KOPT-K1 (cell line): ENCODE measurements at regions not wholly inside any gene's neighbourhood (a gene's known extent, or its start where the extent isn't known, plus 50 kb on each side); places are given as distances from the start of the nearest gene placed in this dataset.
"Not testable (repeated sequence)": the region's sequence is repeated elsewhere in the genome, so short reads cannot be mapped to it uniquely, and the experiment has no call there.

ENCODE experiments used
- H3K27ac ChIP-seq: fragments of 200-600 bp; sonication (generic); 2 replicates; pipeline ENCODE4 v1.5.1; 2016; ENCODE audit warnings: antibody characterized with exemption, mild to moderate bottlenecking, low read depth, low read length; ENCODE audit not compliant: poor library complexity, severe bottlenecking
- H3K36me3 ChIP-seq: fragments of 200-600 bp; sonication (generic); 2 replicates; pipeline ENCODE4 v1.5.1; 2017; ENCODE audit warnings: antibody characterized with exemption, mild to moderate bottlenecking, low read length, moderate library complexity; ENCODE audit not compliant: insufficient read depth
- H3K9me3 ChIP-seq: fragments of 200-600 bp; sonication (generic); 2 replicates; pipeline ENCODE4 v1.5.1; 2017; ENCODE audit warnings: antibody characterized with exemption, low read length, mild to moderate bottlenecking; ENCODE audit not compliant: insufficient read depth, poor library complexity, severe bottlenecking

DNA sequence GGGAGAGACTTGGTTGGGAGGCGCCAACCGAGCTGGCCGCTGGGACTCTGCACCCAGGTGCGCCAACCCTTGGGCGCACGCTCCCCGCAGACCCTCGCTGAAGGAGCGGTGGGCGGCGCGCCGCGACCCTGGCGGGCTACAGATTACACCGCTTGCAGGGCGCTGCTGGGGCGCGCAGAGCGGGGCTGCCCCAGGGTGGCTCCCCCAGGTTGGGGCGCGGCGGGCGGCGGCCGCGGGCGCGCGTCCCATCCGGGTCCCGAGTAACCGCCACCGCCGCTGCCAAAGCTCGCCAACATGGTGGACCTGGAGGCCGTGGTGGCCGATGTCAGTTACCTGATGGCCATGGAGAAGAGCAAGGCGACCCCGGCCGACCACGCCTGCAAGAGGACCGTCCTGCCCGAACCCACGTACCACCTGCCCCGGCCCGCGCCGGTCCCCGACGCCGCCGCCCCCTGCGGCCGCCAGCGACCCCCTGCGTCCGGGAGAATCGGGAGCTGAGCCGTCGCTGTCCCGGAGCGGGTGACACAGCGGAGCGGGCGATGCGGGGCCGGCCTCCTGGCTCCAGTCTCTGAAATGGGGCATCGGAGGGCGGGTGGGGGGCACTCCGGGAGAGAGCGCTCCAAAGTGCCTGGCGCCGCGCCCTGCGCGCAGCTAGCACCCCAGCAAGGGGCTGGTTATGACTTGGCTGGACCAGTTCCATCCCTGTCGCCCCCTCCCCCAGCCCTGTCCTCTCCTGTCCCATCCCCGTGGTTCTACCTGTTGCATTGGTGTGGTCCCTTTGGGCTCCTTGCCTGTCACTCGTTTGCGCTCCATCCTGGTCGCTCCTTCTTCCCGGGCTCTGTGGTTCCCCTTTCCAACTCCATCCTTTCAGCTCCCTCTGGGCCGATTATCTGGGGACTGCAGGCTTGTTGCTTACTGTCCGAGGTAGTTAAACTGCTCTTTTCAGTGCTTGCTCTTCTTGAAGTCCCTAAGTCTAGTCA, 143.3 kb upstream of the GRK3 start:
- Histone ChIP-seq H3K27ac (no peak overlapping the region), H3K36me3 (no peaks in the 10 kb centered on the region)

DNA sequence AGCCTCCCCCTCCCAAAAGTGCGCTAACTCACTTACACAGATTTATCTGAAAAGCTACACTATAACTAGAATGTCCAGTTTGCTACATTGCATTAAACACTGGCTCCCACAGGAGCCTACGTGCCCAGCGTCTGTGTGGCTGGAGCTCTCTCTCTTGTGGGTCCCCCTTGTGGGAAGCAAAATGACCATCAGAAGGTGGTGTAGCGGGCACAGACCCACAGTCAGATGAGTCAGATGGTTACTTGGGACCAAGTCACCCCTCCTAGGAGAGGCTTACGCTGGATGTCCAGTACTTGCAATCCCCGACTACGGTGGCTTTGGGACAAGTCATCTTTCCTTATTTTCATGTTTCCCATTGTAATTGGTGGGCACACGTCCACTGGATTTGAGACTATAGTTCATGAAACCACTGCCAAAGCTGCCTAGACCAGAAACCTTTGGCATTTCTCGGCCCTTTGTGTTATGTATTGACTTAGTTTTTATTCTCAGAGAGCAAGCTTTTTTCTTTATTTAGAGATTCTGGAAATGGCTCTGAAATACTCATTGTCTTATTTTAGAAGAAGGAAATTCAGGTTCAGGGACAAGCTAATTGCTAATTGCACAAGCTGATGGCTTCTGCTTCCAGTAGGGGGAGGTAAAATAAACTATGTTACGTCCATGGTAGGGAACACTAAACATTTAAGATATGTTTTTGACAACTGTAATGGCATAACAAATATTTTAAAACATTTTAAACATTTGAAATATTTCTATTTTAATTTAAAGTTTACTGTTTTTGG, 137.8 kb upstream of the GRK3 start:
- not testable (repeated sequence) for H3K36me3 ChIP-seq, H3K27ac ChIP-seq, H3K9me3 ChIP-seq

More for the DNA sequence above, 143.3 kb upstream of the GRK3 start:
- H3K9me3 ChIP-seq: no peaks in the 10 kb centered on the region

DNA sequence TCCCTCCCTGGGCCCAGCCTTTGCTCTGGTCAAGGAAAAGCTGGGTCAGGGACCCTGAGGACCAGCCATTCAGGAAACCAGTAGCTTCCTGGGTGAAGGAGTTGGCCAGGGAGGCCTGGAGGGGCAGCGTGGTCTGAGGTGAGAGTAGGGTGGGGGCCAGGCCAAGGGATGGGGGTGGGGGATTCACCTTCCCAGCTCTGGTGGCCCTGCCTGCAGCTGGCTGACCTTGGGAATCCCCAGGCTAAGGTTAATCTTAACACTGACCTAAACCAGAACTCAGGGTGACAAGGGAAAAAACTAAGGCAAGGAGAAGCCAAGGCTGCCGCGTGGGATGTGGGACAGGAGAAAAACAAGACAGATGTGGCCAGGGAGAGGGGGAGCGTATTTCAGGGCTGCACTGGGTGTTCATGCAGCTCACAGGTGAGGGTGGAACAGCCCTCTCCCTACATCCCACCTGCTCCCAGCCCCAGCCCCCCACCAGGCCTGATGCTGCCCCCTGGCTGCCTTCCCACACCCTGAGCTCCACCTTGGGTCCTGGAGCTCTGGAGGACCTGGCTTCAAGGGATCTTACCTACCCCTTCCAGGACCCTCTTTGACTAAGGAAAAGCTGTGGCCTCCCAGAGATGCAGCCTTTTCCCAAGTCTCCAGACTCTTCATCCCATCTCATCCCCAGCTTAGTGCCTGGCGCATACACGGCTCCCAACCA, 132.7 kb upstream of the GRK3 start:
- not testable (repeated sequence) for H3K9me3 ChIP-seq, H3K36me3 ChIP-seq, H3K27ac ChIP-seq

DNA sequence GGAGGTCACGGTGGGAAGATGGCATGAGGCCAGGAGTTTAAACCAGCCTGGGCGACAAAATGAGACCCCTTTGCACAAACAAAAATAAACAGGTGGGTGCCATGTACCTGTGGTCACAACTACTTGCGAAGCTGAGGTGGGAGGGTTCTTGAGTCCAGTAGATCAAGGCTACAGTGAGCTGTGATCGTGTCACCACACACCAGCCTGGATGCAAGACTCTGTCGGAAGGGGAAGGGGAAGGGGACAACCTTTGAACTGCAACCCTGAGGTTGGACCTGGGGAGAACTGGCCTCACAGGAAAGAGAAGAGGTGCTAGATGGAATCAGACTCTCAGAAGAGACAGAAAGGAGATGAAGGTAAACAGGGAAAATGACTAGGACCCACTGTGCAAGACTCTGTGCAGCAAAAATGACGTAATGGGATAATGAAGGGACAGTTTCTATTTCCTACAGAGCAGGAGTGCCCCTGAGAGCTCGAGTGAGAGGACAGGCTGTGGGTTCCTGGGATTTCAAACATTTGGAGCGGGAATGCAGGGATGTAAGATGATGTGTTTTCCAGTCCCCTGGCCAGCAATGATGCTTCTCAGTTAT, 131.0 kb upstream of the GRK3 start:
- H3K27ac ChIP-seq, H3K36me3 ChIP-seq, H3K9me3 ChIP-seq: not testable (repeated sequence)

DNA sequence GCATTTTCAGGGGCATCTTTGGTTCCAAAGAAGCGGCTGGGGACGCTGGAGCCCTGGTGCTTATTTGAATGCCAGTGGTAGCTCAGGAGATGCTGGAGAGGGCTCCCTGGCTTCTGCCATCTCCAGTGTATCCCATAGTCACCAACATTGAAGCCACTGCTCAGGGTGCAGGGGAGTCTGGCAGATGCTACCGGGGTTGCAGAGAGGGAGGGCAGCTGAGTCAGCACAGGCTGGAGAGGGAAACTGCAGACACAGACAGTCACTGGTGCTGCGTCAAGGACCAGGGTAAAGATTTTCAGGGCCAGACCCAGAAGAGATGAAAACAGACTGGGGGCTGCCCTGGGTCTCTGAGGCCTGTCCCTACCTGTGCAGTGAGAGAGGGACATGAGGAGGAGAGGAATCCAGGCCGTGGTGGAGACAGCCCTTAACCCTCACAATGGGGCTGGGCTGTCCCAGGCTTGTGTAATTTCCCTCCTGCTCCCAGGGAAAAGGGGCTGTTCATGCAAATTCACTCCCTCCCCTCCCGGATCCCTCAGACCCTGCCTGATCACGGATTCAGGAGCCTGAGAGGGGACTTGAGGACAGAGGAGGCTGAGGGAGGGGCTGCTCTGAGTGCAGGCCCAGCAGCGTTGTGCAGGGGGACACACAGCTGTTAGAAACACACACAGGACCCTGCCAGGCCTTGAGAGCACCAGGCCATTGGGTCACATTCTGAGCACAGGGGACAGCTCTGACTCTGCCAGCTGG, 126.9 kb upstream of the GRK3 start:
- H3K27ac ChIP-seq: no peak overlapping the region
- no peaks in the 10 kb centered on the region for H3K36me3 ChIP-seq
- no peaks in the 10 kb centered on the region for H3K9me3 ChIP-seq

DNA sequence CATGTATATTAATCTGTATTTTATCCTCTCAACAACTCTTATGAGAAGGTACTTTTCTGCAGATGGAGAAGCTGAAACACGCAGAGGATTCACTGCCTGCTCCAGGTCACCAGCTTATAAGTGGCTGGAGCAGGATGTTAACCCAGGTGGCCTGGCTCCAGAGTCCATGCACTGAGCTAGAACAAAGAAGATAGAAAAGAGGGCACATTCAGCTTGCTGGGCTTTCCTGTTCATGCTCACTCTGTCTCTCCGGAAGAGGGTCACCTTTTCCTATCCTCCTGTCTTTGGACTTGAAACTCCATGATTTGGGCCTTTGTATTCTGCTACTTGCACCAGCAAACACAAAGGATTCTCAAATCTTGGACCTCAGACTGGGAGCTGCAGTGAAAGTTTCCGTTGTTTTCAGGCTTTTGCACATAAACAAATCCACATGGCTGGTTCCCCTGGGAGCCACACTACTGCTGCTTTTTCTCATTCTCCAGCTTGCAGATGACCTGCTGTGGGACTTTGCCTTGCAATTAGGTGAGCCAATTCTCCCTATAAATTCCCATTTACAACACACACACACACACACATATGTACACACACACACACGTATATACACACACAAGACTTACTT, 117.3 kb upstream of the GRK3 start:
- Histone ChIP-seq H3K27ac (peak overlapping the region; percentile 65), H3K9me3 (no peaks in the 10 kb centered on the region), H3K36me3 (peaks cover 26% of the 10 kb centered on the region)

DNA sequence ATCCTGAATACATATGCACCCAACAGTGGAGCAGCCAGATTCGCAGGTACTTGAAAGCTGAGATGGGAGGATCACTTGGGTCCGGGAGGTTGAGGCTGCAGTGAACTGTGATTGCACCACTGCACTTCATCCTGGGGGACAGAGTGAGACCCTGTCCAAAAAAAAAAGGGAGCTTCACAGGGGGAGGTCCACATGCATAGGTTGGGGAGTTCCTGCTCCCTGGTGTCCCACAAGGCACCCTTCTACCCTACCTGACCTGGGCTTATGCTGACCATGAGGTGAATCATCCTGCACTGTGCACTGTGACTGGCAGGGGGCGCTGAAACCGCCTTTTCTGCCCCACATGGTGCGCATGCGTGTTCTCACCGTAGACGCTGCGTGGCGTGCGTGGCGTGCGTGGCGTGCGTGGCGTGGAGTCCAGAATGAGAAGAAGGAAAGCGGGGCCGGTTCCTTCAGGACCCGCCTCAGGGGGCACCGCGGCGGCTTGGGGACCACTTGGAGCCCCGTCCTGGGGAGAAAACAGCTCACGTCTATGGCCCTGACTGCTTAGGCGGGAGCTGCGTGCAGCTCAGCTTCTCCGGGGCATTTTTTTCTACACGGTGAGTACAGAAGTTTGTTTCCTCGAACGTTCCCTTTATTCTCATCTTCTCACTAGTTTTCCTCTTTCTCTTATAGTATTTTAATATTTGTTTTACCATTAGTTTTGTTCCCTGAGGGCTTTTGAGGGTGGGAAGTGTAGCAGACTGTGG, 116.6 kb upstream of the GRK3 start:
- Histone ChIP-seq H3K9me3 (no peaks in the 10 kb centered on the region), H3K27ac (peak overlapping the region; percentile 65), H3K36me3 (peaks cover 31% of the 10 kb centered on the region)

DNA sequence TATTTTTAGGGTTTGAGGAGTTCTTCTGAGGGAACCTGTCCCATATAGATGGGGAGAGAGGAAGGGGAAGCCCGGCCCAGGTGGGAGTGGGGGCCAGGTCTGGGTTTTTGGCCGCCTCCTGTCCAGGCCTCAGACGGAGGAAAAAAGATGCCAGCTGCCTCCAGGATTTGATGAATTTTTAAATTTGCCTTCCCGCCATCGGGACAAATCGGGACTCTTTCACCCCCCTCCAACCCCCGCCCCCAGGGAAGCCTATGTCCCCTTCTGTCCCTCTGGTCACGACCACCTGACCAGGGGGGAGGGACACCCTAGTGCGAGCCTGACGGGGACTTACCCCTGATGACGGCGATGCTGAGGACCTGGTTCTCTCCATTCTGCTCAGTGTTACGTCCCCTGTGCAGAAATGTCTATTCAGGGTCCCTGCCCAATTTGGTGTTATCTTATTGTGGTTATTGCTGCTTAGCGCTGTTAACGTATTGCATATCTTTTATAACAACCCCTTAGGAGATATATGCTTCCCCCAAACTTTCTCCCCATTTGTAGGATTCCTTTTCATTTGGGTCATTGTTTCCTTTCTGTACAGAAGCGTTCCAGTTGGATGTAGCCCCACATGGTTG, 115.9 kb upstream of the GRK3 start:
- peaks cover 38% of the 10 kb centered on the region for H3K36me3 ChIP-seq
- H3K27ac ChIP-seq: peak overlapping the region; percentile 65
- no peaks in the 10 kb centered on the region for H3K9me3 ChIP-seq

DNA sequence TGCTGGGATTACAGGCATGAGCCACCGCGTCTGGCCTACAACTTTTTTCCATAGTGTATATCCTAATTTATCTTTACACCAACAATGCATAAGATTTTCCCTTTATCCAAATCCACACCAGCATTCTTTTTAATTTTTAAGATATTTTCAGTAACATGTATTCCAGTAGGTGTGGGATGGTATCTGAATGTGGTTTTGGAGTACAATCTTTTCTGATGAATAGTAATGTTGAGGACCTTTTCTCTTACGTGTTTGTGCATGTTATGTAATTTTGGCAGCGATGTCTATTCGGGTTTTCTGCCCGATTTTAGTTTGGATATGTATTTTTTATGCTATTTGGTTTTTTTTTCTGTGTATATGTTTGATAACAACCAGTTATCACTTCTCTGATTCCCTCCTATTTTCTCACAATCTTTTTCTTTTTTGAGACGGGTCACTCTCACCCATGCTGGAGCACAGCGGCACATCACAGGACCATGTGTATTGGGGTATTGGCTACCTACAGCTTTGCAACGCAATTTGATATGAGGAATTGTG, 114.6 kb upstream of the GRK3 start:
- H3K36me3 ChIP-seq: peaks cover 51% of the 10 kb centered on the region
- H3K27ac ChIP-seq: peak overlapping the region; percentile 65
- no peaks in the 10 kb centered on the region for H3K9me3 ChIP-seq

DNA sequence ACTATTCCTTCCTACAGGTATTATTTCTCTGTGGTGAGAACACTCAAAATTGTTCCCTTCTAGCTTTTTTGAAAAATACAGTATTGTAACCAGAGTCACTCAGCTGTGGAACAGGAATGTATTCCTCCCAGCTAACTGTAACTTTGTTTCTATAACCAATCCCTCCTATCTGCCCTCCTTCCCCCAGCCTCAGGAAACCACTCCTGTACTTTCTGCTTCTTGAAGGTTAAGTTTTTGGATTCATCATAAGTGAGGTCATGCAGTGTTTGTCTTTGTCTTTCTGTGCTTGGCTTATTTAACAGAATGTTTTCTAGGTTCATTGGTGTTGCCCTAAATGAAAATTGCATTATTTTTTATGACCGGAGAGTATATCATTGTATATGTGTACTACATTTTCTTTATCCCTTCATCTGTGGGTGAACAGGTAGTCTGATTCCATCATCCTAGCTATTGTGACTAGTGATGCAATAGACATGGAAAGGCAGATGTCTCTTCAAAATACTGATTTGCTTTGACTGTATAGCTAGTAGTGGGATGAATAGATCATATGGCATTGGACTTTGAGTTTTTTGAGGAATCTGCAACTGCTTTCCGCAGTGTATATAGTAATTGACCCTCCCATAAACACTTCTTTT, 112.9 kb upstream of the GRK3 start:
- Histone ChIP-seq H3K27ac (no peak overlapping the region), H3K9me3 (no peaks in the 10 kb centered on the region), H3K36me3 (peaks cover 66% of the 10 kb centered on the region)

DNA sequence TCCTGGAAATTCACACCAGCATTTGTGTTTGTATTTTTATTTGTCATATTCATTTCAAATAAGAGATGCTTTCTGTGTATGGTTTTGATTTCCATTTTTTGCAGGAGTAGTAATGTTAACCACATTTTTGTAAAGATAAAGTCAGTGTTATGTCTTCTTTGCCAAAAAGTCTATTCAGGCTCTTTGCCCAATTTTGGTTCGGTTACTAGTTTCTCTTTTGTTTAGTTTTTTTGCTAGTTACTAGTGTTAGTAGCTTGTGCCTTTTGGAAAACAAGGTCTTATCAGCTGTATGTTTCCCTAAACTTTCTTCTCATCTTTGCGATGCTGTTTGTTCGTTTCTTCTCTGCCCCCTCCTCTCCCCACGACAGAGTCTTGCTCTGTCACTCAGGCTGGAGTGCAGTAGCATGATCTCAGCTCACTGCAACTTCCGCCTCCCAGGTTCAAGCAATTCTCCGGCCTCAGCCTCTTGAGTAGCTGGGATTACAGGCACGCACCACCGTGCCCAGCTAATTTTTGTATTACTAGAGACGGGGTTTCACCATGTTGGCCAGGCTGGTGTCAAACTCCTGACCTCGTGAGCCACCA, 112.3 kb upstream of the GRK3 start:
- Histone ChIP-seq H3K27ac (no peak overlapping the region), H3K9me3 (no peaks in the 10 kb centered on the region), H3K36me3 (peaks cover 72% of the 10 kb centered on the region)

DNA sequence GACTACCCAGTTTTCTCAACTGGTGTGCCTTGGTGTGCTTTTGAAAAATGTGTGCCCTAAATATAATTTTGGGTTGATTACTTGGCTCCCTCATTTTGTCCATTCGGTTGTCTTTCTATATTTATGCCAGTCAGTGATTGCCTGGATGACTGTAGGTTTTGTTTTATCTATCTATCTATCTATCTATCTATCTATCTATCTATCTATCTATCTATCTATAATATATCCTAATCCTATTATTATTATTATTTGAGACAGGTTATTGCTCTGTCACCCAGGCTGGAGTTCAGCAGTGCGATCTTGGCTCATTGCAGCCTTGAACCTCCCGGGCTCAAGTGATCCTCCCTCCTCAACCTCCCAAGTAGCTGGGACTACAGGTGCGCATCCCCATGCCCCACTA, 111.4 kb upstream of the GRK3 start:
- no peaks in the 10 kb centered on the region for H3K9me3 ChIP-seq
- no peak overlapping the region for H3K27ac ChIP-seq
- peaks cover 80% of the 10 kb centered on the region for H3K36me3 ChIP-seq
